GM12878 (cell line): ENCODE measurements at regions not wholly inside any gene's neighbourhood (a gene's known extent, or its start where the extent isn't known, plus 50 kb on each side); places are given as distances from the start of the nearest gene placed in this dataset.

Experiments used
- EZH2 ChIP-seq: IDR thresholded peaks from 2 replicates; pipeline ENCODE4 v1.6.1; 2012; ENCODE audit warnings: low read depth, mild to moderate bottlenecking, control low read depth, inconsistent platforms, low read length, borderline replicate concordance; ENCODE audit not compliant: control insufficient read depth
- TF ChIP-seq, protein P1 (sequence below): fragments of 450-650 bp; IDR thresholded peaks from 2 replicates; pipeline ENCODE4 v1.6.1; 2016; ENCODE audit warnings: mild to moderate bottlenecking
- TF ChIP-seq, protein P2 (sequence below), 3 experiments: IDR thresholded peaks in 2 of 3; conservative IDR thresholded peaks in 1 of 3; 2 replicates each; pipeline ENCODE4 v1.5.1; 2011; ENCODE audit warnings: low read depth in 3 of 3, low read length in 3 of 3, mild to moderate bottlenecking in 3 of 3, control low read depth in 2 of 3, moderate library complexity in 2 of 3, inconsistent platforms in 1 of 3, mixed read lengths in 1 of 3; ENCODE audit not compliant: control insufficient read depth in 2 of 3, insufficient read depth in 1 of 3; ENCODE audit errors: extremely low read depth in 1 of 3
- TF ChIP-seq, protein P3 (sequence below): fragments of 450-650 bp; formaldehyde crosslinking; IDR thresholded peaks from 2 replicates; pipeline ENCODE4 v1.4.0; 2022; ENCODE audit warnings: mild to moderate bottlenecking, moderate library complexity

GRCh38 chr18:2459886-2460285 lies 111.4 kb downstream of the METTL4 start:
- TF ChIP-seq, protein P1, sequence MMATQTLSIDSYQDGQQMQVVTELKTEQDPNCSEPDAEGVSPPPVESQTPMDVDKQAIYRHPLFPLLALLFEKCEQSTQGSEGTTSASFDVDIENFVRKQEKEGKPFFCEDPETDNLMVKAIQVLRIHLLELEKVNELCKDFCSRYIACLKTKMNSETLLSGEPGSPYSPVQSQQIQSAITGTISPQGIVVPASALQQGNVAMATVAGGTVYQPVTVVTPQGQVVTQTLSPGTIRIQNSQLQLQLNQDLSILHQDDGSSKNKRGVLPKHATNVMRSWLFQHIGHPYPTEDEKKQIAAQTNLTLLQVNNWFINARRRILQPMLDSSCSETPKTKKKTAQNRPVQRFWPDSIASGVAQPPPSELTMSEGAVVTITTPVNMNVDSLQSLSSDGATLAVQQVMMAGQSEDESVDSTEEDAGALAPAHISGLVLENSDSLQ, result no peak
- no peak for TF ChIP-seq EZH2
- TF ChIP-seq, protein P2, sequence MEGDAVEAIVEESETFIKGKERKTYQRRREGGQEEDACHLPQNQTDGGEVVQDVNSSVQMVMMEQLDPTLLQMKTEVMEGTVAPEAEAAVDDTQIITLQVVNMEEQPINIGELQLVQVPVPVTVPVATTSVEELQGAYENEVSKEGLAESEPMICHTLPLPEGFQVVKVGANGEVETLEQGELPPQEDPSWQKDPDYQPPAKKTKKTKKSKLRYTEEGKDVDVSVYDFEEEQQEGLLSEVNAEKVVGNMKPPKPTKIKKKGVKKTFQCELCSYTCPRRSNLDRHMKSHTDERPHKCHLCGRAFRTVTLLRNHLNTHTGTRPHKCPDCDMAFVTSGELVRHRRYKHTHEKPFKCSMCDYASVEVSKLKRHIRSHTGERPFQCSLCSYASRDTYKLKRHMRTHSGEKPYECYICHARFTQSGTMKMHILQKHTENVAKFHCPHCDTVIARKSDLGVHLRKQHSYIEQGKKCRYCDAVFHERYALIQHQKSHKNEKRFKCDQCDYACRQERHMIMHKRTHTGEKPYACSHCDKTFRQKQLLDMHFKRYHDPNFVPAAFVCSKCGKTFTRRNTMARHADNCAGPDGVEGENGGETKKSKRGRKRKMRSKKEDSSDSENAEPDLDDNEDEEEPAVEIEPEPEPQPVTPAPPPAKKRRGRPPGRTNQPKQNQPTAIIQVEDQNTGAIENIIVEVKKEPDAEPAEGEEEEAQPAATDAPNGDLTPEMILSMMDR (IDR thresholded peaks at IDR 0.05 in 2 of 3, conservative IDR thresholded peaks at IDR 0.05 in 1 of 3; ENCODE audit: control insufficient read depth in 2 of 3, extremely low read depth in 1 of 3, insufficient read depth in 1 of 3, low read depth in 3 of 3, low read length in 3 of 3), result no peak
- TF ChIP-seq, protein P3, sequence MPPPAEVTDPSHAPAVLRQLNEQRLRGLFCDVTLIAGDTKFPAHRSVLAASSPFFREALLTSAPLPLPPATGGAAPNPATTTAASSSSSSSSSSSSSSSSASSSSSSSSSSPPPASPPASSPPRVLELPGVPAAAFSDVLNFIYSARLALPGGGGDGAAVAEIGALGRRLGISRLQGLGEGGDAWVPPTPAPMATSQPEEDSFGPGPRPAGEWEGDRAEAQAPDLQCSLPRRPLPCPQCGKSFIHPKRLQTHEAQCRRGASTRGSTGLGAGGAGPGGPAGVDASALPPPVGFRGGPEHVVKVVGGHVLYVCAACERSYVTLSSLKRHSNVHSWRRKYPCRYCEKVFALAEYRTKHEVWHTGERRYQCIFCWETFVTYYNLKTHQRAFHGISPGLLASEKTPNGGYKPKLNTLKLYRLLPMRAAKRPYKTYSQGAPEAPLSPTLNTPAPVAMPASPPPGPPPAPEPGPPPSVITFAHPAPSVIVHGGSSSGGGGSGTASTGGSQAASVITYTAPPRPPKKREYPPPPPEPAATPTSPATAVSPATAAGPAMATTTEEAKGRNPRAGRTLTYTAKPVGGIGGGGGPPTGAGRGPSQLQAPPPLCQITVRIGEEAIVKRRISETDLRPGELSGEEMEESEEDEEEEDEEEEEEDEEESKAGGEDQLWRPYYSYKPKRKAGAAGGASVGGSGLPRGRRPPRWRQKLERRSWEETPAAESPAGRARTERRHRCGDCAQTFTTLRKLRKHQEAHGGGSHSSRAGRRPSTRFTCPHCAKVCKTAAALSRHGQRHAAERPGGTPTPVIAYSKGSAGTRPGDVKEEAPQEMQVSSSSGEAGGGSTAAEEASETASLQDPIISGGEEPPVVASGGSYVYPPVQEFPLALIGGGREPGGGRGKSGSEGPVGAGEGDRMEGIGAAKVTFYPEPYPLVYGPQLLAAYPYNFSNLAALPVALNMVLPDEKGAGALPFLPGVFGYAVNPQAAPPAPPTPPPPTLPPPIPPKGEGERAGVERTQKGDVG, result no peak
